Upper lobe of left lung (tissue), 6 donors: ENCODE measurements at regions not wholly inside any gene's neighbourhood (a gene's known extent, or its start where the extent isn't known, plus 50 kb on each side); places are given as distances from the start of the nearest gene placed in this dataset.
A peak's percentile ranks its signal among the peaks of the same experiment; 100 is the strongest.
"Not testable (repeated sequence)": the region's sequence is repeated elsewhere in the genome, so short reads cannot be mapped to it uniquely, and the experiment has no call there.

Source experiments
- ATAC-seq, 2 donors: fragments of 200-7000 bp; cut with Tn5 transposase; one replicate each; pipeline ENCODE4 v1.9.1; 2022; ENCODE audit warnings: mild to moderate bottlenecking in 2 of 2, moderate library complexity in 2 of 2; ENCODE audit not compliant: low FRiP score in 2 of 2
- DNase-seq, 2 donors: peaks; one replicate each; pipeline ENCODE4 v3.0.0-alpha.2; 2019 to 2020
- H3K27ac ChIP-seq, 4 donors: fragments of 200-600 bp; sonication (generic); one replicate each; pipeline ENCODE4 v1.5.1; 2016 to 2019
- H3K27me3 ChIP-seq, 4 donors: fragments of 200-600 bp; sonication (generic); one replicate each; pipeline ENCODE4 v1.5.1; 2017 to 2019
- H3K36me3 ChIP-seq, 4 donors: fragments of 200-600 bp; sonication (generic); one replicate each; pipeline ENCODE4 v1.5.1; 2016 to 2019
- H3K4me1 ChIP-seq, 4 donors: fragments of 200-600 bp; sonication (generic); one replicate each; pipeline ENCODE4 v1.5.1; 2018 to 2019
- H3K4me3 ChIP-seq, 4 donors: fragments of 200-600 bp; sonication (generic); one replicate each; pipeline ENCODE4 v1.5.1; 2017 to 2019; ENCODE audit warnings: mild to moderate bottlenecking in 2 of 4, moderate library complexity in 1 of 4
- H3K9me3 ChIP-seq, 4 donors: fragments of 200-600 bp; sonication (generic); one replicate each; pipeline ENCODE4 v1.5.1; 2018 to 2019
- CTCF ChIP-seq, 6 experiments: fragments of 450-650 bp in 4 of 6; fragments of 200-600 bp in 2 of 6; sonication (generic) in 2 of 6; IDR thresholded peaks; one replicate each; pipeline ENCODE4 v1.5.1; 2016 to 2019; ENCODE audit warnings: antibody characterized with exemption in 6 of 6
- EP300 ChIP-seq, 4 donors: sonication (generic); formaldehyde crosslinking; IDR thresholded peaks; one replicate each; pipeline ENCODE4 v1.5.1; 2017; ENCODE audit warnings: antibody characterized with exemption in 4 of 4, control low read depth in 2 of 4
- POLR2A ChIP-seq, 4 donors: fragments of 450-650 bp; IDR thresholded peaks; one replicate each; pipeline ENCODE4 v1.5.1; 2016 to 2017; ENCODE audit warnings: antibody characterized with exemption in 4 of 4, mild to moderate bottlenecking in 2 of 4
- POLR2AphosphoS5 ChIP-seq, 2 donors: sonication (generic); formaldehyde crosslinking; IDR thresholded peaks; one replicate each; pipeline ENCODE4 v1.5.1; 2017; ENCODE audit warnings: antibody characterized with exemption in 2 of 2
- WGBS, 2 donors: methylation state at CpG; one replicate each; pipeline ENCODE4 v1.1.5; 2017 to 2018; 5-methylcytosine and 5-hydroxymethylcytosine counted together
- donor health status: DM: no; HTN: no; CAD: no; lungs with moderate emphysema.
- donor health status: DM: no; HTN: yes; CAD: no; lungs with severe emphysema.

- ATAC-seq (peak; percentile 93), DNase-seq (peak; percentile 28 to 92)
- Histone ChIP-seq H3K9me3 (no peaks in the 10 kb centered on the region), H3K27me3 (no peaks in the 10 kb centered on the region), H3K27ac (no peak overlapping the region), H3K4me3 (no peak overlapping the region), H3K36me3 (no peaks in the 10 kb centered on the region), H3K4me1 (peaks cover 0 to 10% (median 5%) of the 10 kb centered on the region in 4 donors)
- no peak for TF ChIP-seq POLR2A (IDR thresholded peaks at IDR 0.05)
- no peak for TF ChIP-seq POLR2AphosphoS5 (IDR thresholded peaks at IDR 0.05)
- peak; percentile 73 to 86 (median 83) for TF ChIP-seq CTCF (IDR thresholded peaks at IDR 0.05)
- 3 to 7% methylated on average over 16 to 23 of the region's 23 CpGs for WGBS, 2 donors
These were observed 142.4 kb downstream of the PSAT1 start for GRCh38 chr9:78439190-78439865.

GRCh38 chr9:78439866-78440830 lies 143.2 kb downstream of the PSAT1 start:
- ATAC-seq (no peak), DNase-seq (peak in 1 of 2 donors; percentile 30)
- 76 to 79% methylated on average over 10 of the region's 10 CpGs for WGBS, 2 donors
- Histone ChIP-seq H3K27ac (no peak overlapping the region), H3K4me1 (peaks cover 0 to 10% (median 5%) of the 10 kb centered on the region in 4 donors), H3K27me3 (no peaks in the 10 kb centered on the region), H3K36me3 (no peaks in the 10 kb centered on the region), H3K9me3 (no peaks in the 10 kb centered on the region), H3K4me3 (no peak overlapping the region)
- TF ChIP-seq EP300 (IDR thresholded peaks at IDR 0.05) (no peak), CTCF (IDR thresholded peaks at IDR 0.05) (no peak), POLR2AphosphoS5 (IDR thresholded peaks at IDR 0.05) (no peak), POLR2A (IDR thresholded peaks at IDR 0.05) (no peak)

GRCh38 chr9:78441396-78441795 lies 144.5 kb downstream of the PSAT1 start:
- ATAC-seq, result no peak
- no peak for TF ChIP-seq CTCF (IDR thresholded peaks at IDR 0.05)
- TF ChIP-seq POLR2A (IDR thresholded peaks at IDR 0.05), result no peak
- TF ChIP-seq POLR2AphosphoS5 (IDR thresholded peaks at IDR 0.05), result no peak
- no peak for TF ChIP-seq EP300 (IDR thresholded peaks at IDR 0.05)

GRCh38 chr9:78441822-78442431 lies 145.0 kb downstream of the PSAT1 start:
- Histone ChIP-seq H3K27ac (no peak overlapping the region), H3K4me1 (peaks cover 0 to 10% (median 5%) of the 10 kb centered on the region in 4 donors), H3K9me3 (no peaks in the 10 kb centered on the region), H3K27me3 (no peaks in the 10 kb centered on the region), H3K4me3 (no peak overlapping the region), H3K36me3 (no peaks in the 10 kb centered on the region)
- DNase-seq, result peak in 1 of 2 donors; percentile 79
- 94 to 95% methylated on average over 14 to 28 of the region's 46 CpGs for WGBS, 2 donors
- TF ChIP-seq EP300 (IDR thresholded peaks at IDR 0.05) (no peak), POLR2AphosphoS5 (IDR thresholded peaks at IDR 0.05) (no peak), CTCF (IDR thresholded peaks at IDR 0.05) (no peak), POLR2A (IDR thresholded peaks at IDR 0.05) (no peak)
- no peak for ATAC-seq

More at GRCh38 chr9:78441396-78441795, 144.5 kb downstream of the PSAT1 start:
- H3K9me3 ChIP-seq, result no peaks in the 10 kb centered on the region
- peaks cover 0 to 10% (median 5%) of the 10 kb centered on the region in 4 donors for H3K4me1 ChIP-seq
- H3K4me3 ChIP-seq, result no peak overlapping the region
- no peaks in the 10 kb centered on the region for H3K36me3 ChIP-seq
- no peak overlapping the region for H3K27ac ChIP-seq
- 81 to 89% methylated on average over 2 of the region's 2 CpGs for WGBS, 2 donors
- DNase-seq, result no peak
- H3K27me3 ChIP-seq, result no peaks in the 10 kb centered on the region

GRCh38 chr9:78442577-78442976 lies 145.7 kb downstream of the PSAT1 start:
- H3K4me1 ChIP-seq, result peaks cover 0 to 10% (median 5%) of the 10 kb centered on the region in 4 donors
- H3K9me3 ChIP-seq, H3K36me3 ChIP-seq, H3K27ac ChIP-seq, H3K4me3 ChIP-seq, DNase-seq, H3K27me3 ChIP-seq, ATAC-seq: not testable (repeated sequence)
- WGBS, 2 donors, result 83 to 86% methylated on average over 7 of the region's 7 CpGs
